Skeletal muscle satellite cell (primary cell): ENCODE measurements at regions not wholly inside any gene's neighbourhood (a gene's known extent, or its start where the extent isn't known, plus 50 kb on each side); places are given as distances from the start of the nearest gene placed in this dataset.

Experiments used
- H3K27me3 ChIP-seq: 2 replicates; pipeline ENCODE4 v1.7.0; 2013; ENCODE audit warnings: low read length; ENCODE audit not compliant: control insufficient read depth, insufficient read depth
- H3K36me3 ChIP-seq: 2 replicates; pipeline ENCODE4 v1.7.0; 2013; ENCODE audit warnings: mild to moderate bottlenecking, control low read depth, low read length; ENCODE audit not compliant: insufficient read depth
- H3K4me1 ChIP-seq: 2 replicates; pipeline ENCODE4 v1.7.0; 2013; ENCODE audit warnings: low read length; ENCODE audit not compliant: control insufficient read depth, insufficient read depth
- H3K4me2 ChIP-seq: 2 replicates; pipeline ENCODE4 v1.7.0; 2013; ENCODE audit warnings: mild to moderate bottlenecking, low read length
- H3K4me3 ChIP-seq: 2 replicates; pipeline ENCODE4 v1.7.0; 2013; ENCODE audit warnings: low read length
- H3K9ac ChIP-seq: 2 replicates; pipeline ENCODE4 v1.7.0; 2013; ENCODE audit warnings: mild to moderate bottlenecking, low read depth, low read length, moderate library complexity
- H3K9me3 ChIP-seq: replicated peaks from 2 replicates; pipeline ENCODE4 v1.7.0; 2013; ENCODE audit warnings: mild to moderate bottlenecking, control low read depth, low read length

DNA sequence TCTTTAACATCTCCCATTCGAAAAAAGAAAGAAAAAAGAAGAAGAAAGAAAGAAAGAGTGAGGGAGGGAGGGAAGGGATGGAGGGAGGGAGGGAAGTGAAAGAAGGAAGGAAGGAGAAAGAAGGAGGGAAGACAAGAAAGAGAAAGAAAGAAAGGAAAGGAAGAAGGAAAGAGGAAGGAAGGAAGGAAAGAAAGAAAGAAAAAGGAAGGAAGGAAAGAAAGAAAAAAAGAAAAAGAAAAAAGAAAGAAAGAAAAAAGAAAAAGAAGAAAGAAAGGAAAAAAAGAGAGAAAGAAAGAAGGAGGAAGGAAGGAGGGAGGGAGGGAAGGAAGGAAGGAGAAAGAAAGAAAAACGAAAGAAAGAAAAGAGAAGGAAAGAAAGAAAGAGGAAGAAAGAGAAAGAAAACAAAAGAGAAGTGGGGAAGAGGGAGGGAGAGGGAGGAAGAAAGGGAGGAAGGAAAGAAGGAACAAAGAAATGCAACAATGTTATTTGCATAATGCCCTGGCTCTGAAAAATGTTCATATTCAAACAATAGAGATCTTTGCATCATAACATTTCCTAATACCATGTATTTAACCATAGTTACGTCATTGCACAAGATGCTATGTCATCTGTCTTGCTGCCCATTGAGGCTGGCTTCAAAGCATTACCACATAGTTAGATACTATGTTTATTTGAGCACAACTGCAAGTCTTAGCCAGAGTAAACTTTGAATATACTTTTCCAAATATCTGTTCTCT lies 550.6 kb downstream of the DSC3 start:
- H3K9me3 ChIP-seq, result no peaks in the 10 kb centered on the region
- no peaks in the 10 kb centered on the region for H3K36me3 ChIP-seq
- H3K9ac ChIP-seq, result no peak overlapping the region
- H3K4me3 ChIP-seq, result no peak overlapping the region
- no peak overlapping the region for H3K4me2 ChIP-seq
- H3K4me1 ChIP-seq, result no peaks in the 10 kb centered on the region
- no peaks in the 10 kb centered on the region for H3K27me3 ChIP-seq

- H3K4me2 ChIP-seq, result no peak overlapping the region
- H3K4me1 ChIP-seq, result no peaks in the 10 kb centered on the region
- H3K9ac ChIP-seq, result no peak overlapping the region
- no peaks in the 10 kb centered on the region for H3K9me3 ChIP-seq
- no peaks in the 10 kb centered on the region for H3K36me3 ChIP-seq
- H3K27me3 ChIP-seq, result no peaks in the 10 kb centered on the region
- no peak overlapping the region for H3K4me3 ChIP-seq
Measured at GRCh38 chr18:30489890-30490643, 552.5 kb downstream of the DSC3 start.

GRCh38 chr18:30487962-30488361 lies 554.6 kb downstream of the DSC3 start:
- H3K9me3 ChIP-seq, result no peaks in the 10 kb centered on the region
- no peak overlapping the region for H3K4me2 ChIP-seq
- no peaks in the 10 kb centered on the region for H3K36me3 ChIP-seq
- H3K4me1 ChIP-seq, result no peaks in the 10 kb centered on the region
- H3K27me3 ChIP-seq, result no peaks in the 10 kb centered on the region
- H3K4me3 ChIP-seq, result no peak overlapping the region
- H3K9ac ChIP-seq, result no peak overlapping the region

DNA sequence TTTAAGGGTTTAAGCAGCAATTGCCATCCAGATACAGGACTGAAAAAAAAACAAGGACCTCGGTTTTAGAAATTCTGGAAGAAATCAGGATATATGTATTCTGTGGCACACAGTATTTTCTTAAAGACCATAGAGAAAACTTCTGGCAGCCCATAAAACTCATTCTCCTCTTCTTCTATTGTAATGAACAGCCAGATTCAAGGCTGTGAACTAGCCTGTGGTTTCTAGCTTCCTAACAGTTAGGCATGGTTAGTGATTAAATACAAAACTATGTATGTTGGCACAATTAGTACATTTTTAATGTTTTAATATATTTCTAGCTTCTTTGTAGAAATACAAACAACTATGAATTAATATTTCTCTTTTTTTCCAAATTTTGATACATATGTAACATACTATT lies 555.7 kb downstream of the DSC3 start:
- Histone ChIP-seq H3K4me1 (no peaks in the 10 kb centered on the region), H3K9ac (no peak overlapping the region), H3K27me3 (no peaks in the 10 kb centered on the region), H3K4me3 (no peak overlapping the region), H3K9me3 (peaks cover 3% of the 10 kb centered on the region), H3K4me2 (peak overlapping the region; percentile 21), H3K36me3 (no peaks in the 10 kb centered on the region)

GRCh38 chr18:30485078-30485477 lies 557.5 kb downstream of the DSC3 start:
- Histone ChIP-seq H3K9ac (no peak overlapping the region), H3K36me3 (no peaks in the 10 kb centered on the region), H3K4me3 (no peak overlapping the region), H3K27me3 (no peaks in the 10 kb centered on the region), H3K9me3 (peaks cover 7% of the 10 kb centered on the region), H3K4me2 (no peak overlapping the region), H3K4me1 (no peaks in the 10 kb centered on the region)

- H3K4me1 ChIP-seq, result no peaks in the 10 kb centered on the region
- H3K4me2 ChIP-seq, result no peak overlapping the region
- H3K27me3 ChIP-seq, result no peaks in the 10 kb centered on the region
Measured at GRCh38 chr18:30481871-30482270, 560.7 kb downstream of the DSC3 start.

DNA sequence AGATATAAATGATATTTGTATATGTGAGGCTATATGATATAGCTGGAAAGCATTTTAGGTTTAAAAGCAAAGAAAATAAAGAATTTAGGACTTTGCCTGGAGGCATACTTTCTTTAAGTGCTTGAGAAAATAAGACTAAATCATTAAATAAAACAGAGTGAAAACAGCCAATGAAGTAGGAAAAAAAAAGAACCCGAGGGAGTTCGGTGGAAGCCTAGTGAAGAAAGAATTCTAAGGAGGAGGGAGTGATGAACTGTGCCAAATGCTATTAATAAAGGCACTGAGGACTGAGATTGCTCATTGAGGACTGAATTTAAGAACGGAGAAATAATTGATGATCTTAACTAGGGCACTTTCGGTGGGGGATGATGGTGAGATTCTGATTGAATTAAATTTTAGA lies 573.5 kb downstream of the DSC3 start:
- no peaks in the 10 kb centered on the region for H3K36me3 ChIP-seq
- H3K27me3 ChIP-seq, result no peaks in the 10 kb centered on the region
- H3K4me2 ChIP-seq, result no peak overlapping the region
- no peak overlapping the region for H3K9ac ChIP-seq
- no peaks in the 10 kb centered on the region for H3K4me1 ChIP-seq
- no peak overlapping the region for H3K4me3 ChIP-seq
- H3K9me3 ChIP-seq, result peaks cover 3% of the 10 kb centered on the region

More at GRCh38 chr18:30481871-30482270, 560.7 kb downstream of the DSC3 start:
- peaks cover 7% of the 10 kb centered on the region for H3K9me3 ChIP-seq
- H3K9ac ChIP-seq, result no peak overlapping the region
- no peak overlapping the region for H3K4me3 ChIP-seq
- H3K36me3 ChIP-seq, result no peaks in the 10 kb centered on the region

DNA sequence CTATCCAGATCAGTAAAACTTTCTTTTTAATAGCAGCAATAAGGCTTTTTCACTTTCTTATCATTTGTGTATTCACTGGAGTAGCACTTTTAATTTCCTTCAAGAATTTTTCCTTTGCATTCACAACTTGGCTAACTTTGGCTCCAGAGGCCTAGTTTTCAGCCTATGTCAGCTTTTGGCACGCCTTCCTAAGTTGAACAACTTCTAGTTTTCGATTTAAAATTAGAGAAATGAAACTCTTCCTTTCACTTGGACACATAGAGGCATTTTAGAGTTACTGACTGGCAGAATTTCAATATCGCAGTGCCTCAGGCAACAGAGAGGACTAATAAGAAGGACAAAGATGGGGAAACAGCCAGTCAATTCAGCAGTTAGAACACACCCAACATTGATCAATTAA lies 577.4 kb downstream of the DSC3 start:
- H3K4me3 ChIP-seq, result no peak overlapping the region
- no peaks in the 10 kb centered on the region for H3K27me3 ChIP-seq
- H3K4me1 ChIP-seq, result no peaks in the 10 kb centered on the region
- no peaks in the 10 kb centered on the region for H3K36me3 ChIP-seq
- H3K9ac ChIP-seq, result no peak overlapping the region
- H3K4me2 ChIP-seq, result no peak overlapping the region
- no peaks in the 10 kb centered on the region for H3K9me3 ChIP-seq

- H3K9me3 ChIP-seq, result peaks cover 3% of the 10 kb centered on the region
- H3K4me3 ChIP-seq, result no peak overlapping the region
- no peak overlapping the region for H3K4me2 ChIP-seq
- H3K4me1 ChIP-seq, result no peaks in the 10 kb centered on the region
- no peaks in the 10 kb centered on the region for H3K36me3 ChIP-seq
- H3K27me3 ChIP-seq, result no peaks in the 10 kb centered on the region
- no peak overlapping the region for H3K9ac ChIP-seq
Measured at GRCh38 chr18:30457156-30457555, 585.4 kb downstream of the DSC3 start.

DNA sequence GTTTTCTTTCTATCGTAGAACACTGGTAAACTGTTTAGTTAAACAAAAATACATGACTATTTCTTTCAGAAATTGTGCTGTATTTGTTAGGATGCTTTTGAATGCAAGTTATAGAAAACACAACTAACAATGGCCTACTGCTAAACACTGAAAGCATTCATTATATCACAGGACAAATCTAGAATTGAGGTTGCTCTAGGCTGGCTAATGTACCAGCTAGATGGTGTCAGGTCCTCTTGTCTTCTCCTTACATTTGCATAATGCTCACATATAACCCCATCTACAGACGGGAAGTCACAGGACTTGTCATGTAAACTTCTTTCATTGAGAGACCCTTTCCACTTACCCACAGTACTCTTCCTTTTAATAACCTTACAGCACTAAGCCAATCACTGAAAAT lies 586.8 kb downstream of the DSC3 start:
- Histone ChIP-seq H3K4me1 (no peaks in the 10 kb centered on the region), H3K27me3 (no peaks in the 10 kb centered on the region), H3K36me3 (no peaks in the 10 kb centered on the region), H3K4me3 (no peak overlapping the region), H3K4me2 (no peak overlapping the region), H3K9me3 (peaks cover 3% of the 10 kb centered on the region), H3K9ac (no peak overlapping the region)

DNA sequence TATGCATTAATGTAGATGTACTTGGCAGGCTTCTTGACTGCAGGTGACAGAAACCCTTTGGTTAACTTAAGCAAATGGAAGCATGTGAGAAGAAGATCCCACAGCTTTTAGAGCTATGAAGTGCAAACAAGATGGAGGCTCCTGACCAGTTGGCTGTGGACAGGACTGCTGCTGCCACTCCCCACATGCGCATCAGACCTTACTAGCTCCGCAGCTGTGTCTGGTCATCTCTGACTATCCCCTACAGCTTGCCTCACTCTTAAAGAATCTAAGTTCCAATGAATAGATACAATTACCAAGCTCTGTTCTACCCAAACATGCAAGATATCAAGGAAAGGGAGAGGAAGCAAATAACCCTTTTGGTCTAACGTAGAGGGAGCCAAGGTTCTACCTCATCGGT lies 587.6 kb downstream of the DSC3 start:
- Histone ChIP-seq H3K36me3 (no peaks in the 10 kb centered on the region), H3K9ac (no peak overlapping the region)

DNA sequence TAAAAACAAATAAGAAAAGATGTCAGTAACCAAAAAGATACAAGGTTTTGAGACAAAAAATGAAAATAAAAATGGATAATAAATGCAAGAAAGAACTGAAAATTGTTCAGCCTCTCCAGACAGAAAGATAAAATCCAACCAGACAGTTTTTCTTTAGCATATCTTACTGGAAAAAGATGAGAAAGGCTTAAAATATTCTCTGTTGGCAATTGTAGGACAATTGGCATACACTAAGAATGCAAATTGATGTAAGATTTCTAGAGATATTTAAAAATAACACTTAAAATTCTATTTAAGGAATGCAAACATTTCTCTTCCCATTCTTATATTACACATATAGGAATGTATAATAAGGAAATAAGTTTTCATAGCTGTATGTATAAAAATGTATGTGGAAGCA lies 590.6 kb downstream of the DSC3 start:
- H3K4me2 ChIP-seq, result no peak overlapping the region
- no peaks in the 10 kb centered on the region for H3K27me3 ChIP-seq
- no peaks in the 10 kb centered on the region for H3K36me3 ChIP-seq
- peaks cover 3% of the 10 kb centered on the region for H3K9me3 ChIP-seq
- no peak overlapping the region for H3K9ac ChIP-seq
- H3K4me3 ChIP-seq, result no peak overlapping the region
- H3K4me1 ChIP-seq, result no peaks in the 10 kb centered on the region

More for the DNA sequence above, 587.6 kb downstream of the DSC3 start:
- Histone ChIP-seq H3K4me1 (no peaks in the 10 kb centered on the region), H3K4me2 (no peak overlapping the region), H3K9me3 (peaks cover 3% of the 10 kb centered on the region), H3K27me3 (no peaks in the 10 kb centered on the region), H3K4me3 (no peak overlapping the region)
